H9 (cell line): ENCODE measurements at regions not wholly inside any gene's neighbourhood (a gene's known extent, or its start where the extent isn't known, plus 50 kb on each side); places are given as distances from the start of the nearest gene placed in this dataset.

Experiments
- DNase-seq: peaks from one replicate; pipeline ENCODE4 v3.0.0-alpha.2; 2017
- H2AFZ ChIP-seq: one replicate; pipeline ENCODE4 v1.6.1; 2013; ENCODE audit warnings: mild to moderate bottlenecking, low read length, control low read depth, moderate library complexity
- H2AK5ac ChIP-seq: 2 replicates; pipeline ENCODE4 v1.6.1; 2013; ENCODE audit warnings: low read length, control low read depth, mixed read lengths; ENCODE audit not compliant: insufficient read length
- H2BK120ac ChIP-seq: one replicate; pipeline ENCODE4 v1.6.1; 2013; ENCODE audit warnings: low read depth, mild to moderate bottlenecking, low read length, control low read depth, inconsistent platforms; ENCODE audit not compliant: poor library complexity, severe bottlenecking
- H2BK12ac ChIP-seq: 2 replicates; pipeline ENCODE4 v1.6.1; 2013; ENCODE audit warnings: low read length, control low read depth, mixed read lengths, low read depth; ENCODE audit not compliant: insufficient read length
- H2BK15ac ChIP-seq: 2 replicates; pipeline ENCODE4 v1.6.1; 2013; ENCODE audit warnings: low read depth, low read length, control low read depth
- H2BK20ac ChIP-seq: one replicate; pipeline ENCODE4 v1.6.1; 2013; ENCODE audit warnings: low read depth, mild to moderate bottlenecking, low read length, control low read depth, inconsistent platforms; ENCODE audit not compliant: poor library complexity, severe bottlenecking
- H2BK5ac ChIP-seq: 2 replicates; pipeline ENCODE4 v1.6.1; 2013; ENCODE audit warnings: low read length, control low read depth, mixed read lengths; ENCODE audit not compliant: insufficient read length
- H3K14ac ChIP-seq: 2 replicates; pipeline ENCODE4 v1.6.1; 2013; ENCODE audit warnings: low read length, control low read depth; ENCODE audit not compliant: insufficient read depth
- H3K18ac ChIP-seq: 2 replicates; pipeline ENCODE4 v1.6.1; 2013; ENCODE audit warnings: low read depth, mild to moderate bottlenecking, mixed read lengths, low read length, control low read depth; ENCODE audit not compliant: insufficient read length
- H3K23ac ChIP-seq: 2 replicates; pipeline ENCODE4 v1.6.1; 2013; ENCODE audit warnings: low read length, control low read depth, mixed read lengths, low read depth; ENCODE audit not compliant: insufficient read length
- H3K23me2 ChIP-seq: 2 replicates; pipeline ENCODE4 v1.6.1; 2013; ENCODE audit warnings: low read depth, mild to moderate bottlenecking, mixed read lengths, low read length, control low read depth; ENCODE audit not compliant: insufficient read length, poor library complexity, severe bottlenecking
- H3K27ac ChIP-seq: 2 replicates; pipeline ENCODE4 v1.5.1; 2013; ENCODE audit warnings: low read length, control low read depth, mixed read lengths, low read depth; ENCODE audit not compliant: insufficient read length
- H3K27me3 ChIP-seq: 2 replicates; pipeline ENCODE4 v1.6.1; 2013; ENCODE audit warnings: low read length, control low read depth, inconsistent platforms; ENCODE audit not compliant: insufficient read depth
- H3K4ac ChIP-seq: 2 replicates; pipeline ENCODE4 v1.6.1; 2013; ENCODE audit warnings: low read depth, mild to moderate bottlenecking, control low read depth, inconsistent platforms, low read length, moderate library complexity
- H3K4me1 ChIP-seq: 2 replicates; pipeline ENCODE4 v1.6.1; 2013; ENCODE audit warnings: low read length, control low read depth, inconsistent platforms; ENCODE audit not compliant: insufficient read depth
- H3K4me2 ChIP-seq: 2 replicates; pipeline ENCODE4 v1.6.1; 2013; ENCODE audit warnings: low read length, control low read depth, mixed read lengths; ENCODE audit not compliant: insufficient read length, insufficient read depth
- H3K56ac ChIP-seq: 2 replicates; pipeline ENCODE4 v1.6.1; 2013; ENCODE audit warnings: low read depth, mild to moderate bottlenecking, mixed read lengths, low read length, control low read depth; ENCODE audit not compliant: insufficient read length
- H3K79me1 ChIP-seq: 2 replicates; pipeline ENCODE4 v1.6.1; 2013; ENCODE audit warnings: low read depth, mild to moderate bottlenecking, moderate library complexity, low read length, control low read depth, inconsistent platforms; ENCODE audit not compliant: insufficient read depth, poor library complexity, severe bottlenecking
- H3K79me2 ChIP-seq: 2 replicates; pipeline ENCODE4 v1.6.1; 2013; ENCODE audit warnings: low read length, control low read depth, inconsistent platforms; ENCODE audit not compliant: insufficient read depth
- H3K9ac ChIP-seq: 2 replicates; pipeline ENCODE4 v1.6.1; 2013; ENCODE audit warnings: low read length, control low read depth, mixed read lengths; ENCODE audit not compliant: insufficient read length; ENCODE audit errors: extremely low read depth
- H3K9me3 ChIP-seq: one replicate; pipeline ENCODE4 v1.6.1; 2013; ENCODE audit warnings: low read depth, low read length, inconsistent platforms; ENCODE audit not compliant: control insufficient read depth
- H3T11ph ChIP-seq: one replicate; pipeline ENCODE4 v1.6.1; 2013; ENCODE audit warnings: mild to moderate bottlenecking, low read length, control low read depth, inconsistent platforms
- H4K20me1 ChIP-seq: one replicate; pipeline ENCODE4 v1.6.1; 2013; ENCODE audit not compliant: control insufficient read depth, insufficient read length, insufficient read depth
- H4K5ac ChIP-seq: 2 replicates; pipeline ENCODE4 v1.6.1; 2013; ENCODE audit warnings: low read depth, mild to moderate bottlenecking, mixed read lengths, low read length, control low read depth; ENCODE audit not compliant: insufficient read length
- H4K8ac ChIP-seq: replicated peaks from 2 replicates; pipeline ENCODE4 v1.6.1; 2013; ENCODE audit warnings: low read length, control low read depth, mixed read lengths, low read depth; ENCODE audit not compliant: insufficient read length
- H4K91ac ChIP-seq: 2 replicates; pipeline ENCODE4 v1.6.1; 2013; ENCODE audit warnings: low read depth, mild to moderate bottlenecking, moderate library complexity, mixed read lengths, low read length, control low read depth; ENCODE audit not compliant: insufficient read length
- H3K27ac Mint-ChIP-seq, 3 experiments: 2 replicates in 2 of 3; 3 replicates in 1 of 3; pipeline ENCODE4 v1.8.0; 2020 to 2021; ENCODE audit warnings: mixed read lengths in 3 of 3, mild to moderate bottlenecking in 1 of 3, moderate library complexity in 1 of 3
- H3K27me3 Mint-ChIP-seq: 2 replicates; pipeline ENCODE4 v1.8.0; 2021; ENCODE audit warnings: low read depth, mild to moderate bottlenecking, moderate library complexity, mixed read lengths
- H3K36me3 Mint-ChIP-seq, 3 experiments: 2 replicates in 2 of 3; 3 replicates in 1 of 3; pipeline ENCODE4 v1.8.0; 2020 to 2021; ENCODE audit warnings: low read depth in 3 of 3, mixed read lengths in 3 of 3; ENCODE audit not compliant: insufficient read depth in 1 of 3
- H3K4me1 Mint-ChIP-seq, 2 experiments: 2 replicates each; pipeline ENCODE4 v1.8.0; 2020; ENCODE audit warnings: mixed read lengths in 2 of 2
- H3K4me3 Mint-ChIP-seq, 2 experiments: 2 replicates in 1 of 2; 3 replicates in 1 of 2; pipeline ENCODE4 v1.8.0; 2020 to 2021; ENCODE audit warnings: mild to moderate bottlenecking in 2 of 2, mixed read lengths in 2 of 2, moderate library complexity in 1 of 2
- H3K9me3 Mint-ChIP-seq, 2 experiments: 2 replicates in 1 of 2; 3 replicates in 1 of 2; pipeline ENCODE4 v1.8.0; 2020; ENCODE audit warnings: mild to moderate bottlenecking in 2 of 2, mixed read lengths in 2 of 2, moderate library complexity in 1 of 2
- CTCF ChIP-seq: fragments of 200-600 bp; sonication (generic); conservative IDR thresholded peaks from 3 replicates; pipeline ENCODE4 v1.8.0; 2021; ENCODE audit warnings: antibody characterized with exemption, mild to moderate bottlenecking
- whole genome bisulfite sequencing: extraction: QIAGEN DNeasy Blood & Tissue Kit; methylation state at CpG from one replicate; pipeline ENCODE4 v1.1.7; 2013; ENCODE audit warnings: missing lambda C conversion rate, low lambda C conversion rate, mixed read lengths; ENCODE audit not compliant: insufficient read length; ENCODE audit errors: extremely low coverage; 5-methylcytosine and 5-hydroxymethylcytosine counted together

DNA sequence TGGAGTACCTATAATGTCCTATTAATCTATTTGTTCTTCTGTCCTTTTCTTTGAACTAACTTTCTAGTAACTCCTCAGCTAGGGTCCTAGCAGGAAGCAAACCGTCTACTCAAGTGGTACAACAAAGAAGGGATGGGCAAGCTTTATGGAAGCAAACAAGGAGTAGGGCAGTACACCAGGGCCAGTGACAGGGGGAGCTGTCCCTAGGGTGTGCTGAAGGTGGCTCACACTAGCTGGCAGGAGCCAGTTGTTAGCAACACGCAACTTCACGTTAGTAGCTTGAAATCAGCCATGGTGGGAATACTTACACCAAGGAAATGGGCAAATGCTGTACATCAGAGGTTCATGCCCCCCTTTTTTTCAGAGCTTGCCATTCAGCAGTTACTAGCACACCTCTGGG, 74.0 kb upstream of the EYA2 start:
- TF ChIP-seq CTCF = no peak
- no peak overlapping the region for H2BK5ac ChIP-seq
- no peak overlapping the region for H3T11ph ChIP-seq
- Mint-ChIP-seq H3K36me3 (no peaks in the 10 kb centered on the region), H3K4me1 (peaks cover 2% of the 10 kb centered on the region in 2 experiments; a peak in 3 of 4 replicates), H3K4me3 (no peak overlapping the region), H3K27me3 (peaks cover 2% of the 10 kb centered on the region; the same call in 1 of the 2 replicates), H3K27ac (no peak overlapping the region), H3K9me3 (peaks cover 0 to 13% of the 10 kb centered on the region in 2 experiments; a peak in 4 of 5 replicates)
- H3K18ac ChIP-seq = no peak overlapping the region
- H2AFZ ChIP-seq = no peak overlapping the region
- H3K23ac ChIP-seq = no peak overlapping the region
- DNase-seq = no peak
- no peak overlapping the region for H2BK120ac ChIP-seq
- no peak overlapping the region for H4K5ac ChIP-seq
- H3K9me3 ChIP-seq = no peaks in the 10 kb centered on the region
- no peak overlapping the region for H3K27ac ChIP-seq
- no peak overlapping the region for H3K4ac ChIP-seq
- no peaks in the 10 kb centered on the region for H4K20me1 ChIP-seq
- H4K91ac ChIP-seq = no peak overlapping the region
- H3K56ac ChIP-seq = no peak overlapping the region
- no peak overlapping the region for H3K14ac ChIP-seq
- H3K27me3 ChIP-seq = no peaks in the 10 kb centered on the region
- no peak overlapping the region for H2BK15ac ChIP-seq
- no peaks in the 10 kb centered on the region for H3K79me2 ChIP-seq
- no peaks in the 10 kb centered on the region for H3K4me1 ChIP-seq
- no peak overlapping the region for H2AK5ac ChIP-seq
- no peak overlapping the region for H3K4me2 ChIP-seq
- no peak overlapping the region for H3K9ac ChIP-seq
- H2BK12ac ChIP-seq = no peak overlapping the region
- peaks cover 2% of the 10 kb centered on the region for H3K23me2 ChIP-seq
- H2BK20ac ChIP-seq = no peak overlapping the region
- no peaks in the 10 kb centered on the region for H3K79me1 ChIP-seq
- WGBS = no CpG with 5 or more reads among the region's 3 CpGs
- H4K8ac ChIP-seq = no peak overlapping the region
